Loucy (cell line): ENCODE measurements at regions not wholly inside any gene's neighbourhood (a gene's known extent, or its start where the extent isn't known, plus 50 kb on each side); places are given as distances from the start of the nearest gene placed in this dataset.

ENCODE experiments used
- CTCF ChIP-seq: fragments of 200-600 bp; sonication (generic); conservative IDR thresholded peaks from 2 replicates; pipeline ENCODE4 v1.5.1; 2014; ENCODE audit warnings: mild to moderate bottlenecking, antibody characterized with exemption, low read length
- EZH2phosphoT487 ChIP-seq: fragments of 200-600 bp; IDR thresholded peaks from 2 replicates; pipeline ENCODE4 v1.6.1; 2018; ENCODE audit warnings: antibody characterized with exemption, mild to moderate bottlenecking, moderate library complexity, borderline replicate concordance

GRCh38 chr1:39145331-39145965 lies 59.0 kb upstream of the MACF1 start:
- TF ChIP-seq CTCF (no peak), EZH2phosphoT487 (no peak)
